ENCODE measurements at regions not wholly inside any gene's neighbourhood (a gene's known extent, or its start where the extent isn't known, plus 50 kb on each side); places are given as distances from the start of the nearest gene placed in this dataset.

GRCh38 chr1:18541046-18541795, 60.5 kb downstream of the KLHDC7A start:
- TF ChIP-seq, protein P1, sequence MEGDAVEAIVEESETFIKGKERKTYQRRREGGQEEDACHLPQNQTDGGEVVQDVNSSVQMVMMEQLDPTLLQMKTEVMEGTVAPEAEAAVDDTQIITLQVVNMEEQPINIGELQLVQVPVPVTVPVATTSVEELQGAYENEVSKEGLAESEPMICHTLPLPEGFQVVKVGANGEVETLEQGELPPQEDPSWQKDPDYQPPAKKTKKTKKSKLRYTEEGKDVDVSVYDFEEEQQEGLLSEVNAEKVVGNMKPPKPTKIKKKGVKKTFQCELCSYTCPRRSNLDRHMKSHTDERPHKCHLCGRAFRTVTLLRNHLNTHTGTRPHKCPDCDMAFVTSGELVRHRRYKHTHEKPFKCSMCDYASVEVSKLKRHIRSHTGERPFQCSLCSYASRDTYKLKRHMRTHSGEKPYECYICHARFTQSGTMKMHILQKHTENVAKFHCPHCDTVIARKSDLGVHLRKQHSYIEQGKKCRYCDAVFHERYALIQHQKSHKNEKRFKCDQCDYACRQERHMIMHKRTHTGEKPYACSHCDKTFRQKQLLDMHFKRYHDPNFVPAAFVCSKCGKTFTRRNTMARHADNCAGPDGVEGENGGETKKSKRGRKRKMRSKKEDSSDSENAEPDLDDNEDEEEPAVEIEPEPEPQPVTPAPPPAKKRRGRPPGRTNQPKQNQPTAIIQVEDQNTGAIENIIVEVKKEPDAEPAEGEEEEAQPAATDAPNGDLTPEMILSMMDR (IDR thresholded peaks at IDR 0.05; ENCODE audit: low read depth, low read length), result no peak
- H3K4me3 ChIP-seq (replicated peaks in 1 of 2; ENCODE audit: low read depth in 2 of 2, low read length in 2 of 2), result no peak overlapping the region
- no peak for DNase-seq (ENCODE audit: low read depth in 2 of 2)

- no peak for DNase-seq (ENCODE audit: low read depth in 2 of 2)
- TF ChIP-seq, protein P1 (IDR thresholded peaks at IDR 0.05; ENCODE audit: low read depth, low read length), result no peak
- no peak overlapping the region for H3K4me3 ChIP-seq (replicated peaks in 1 of 2; ENCODE audit: low read depth in 2 of 2, low read length in 2 of 2)
Measured at GRCh38 chr1:18542351-18542750, 61.6 kb downstream of the KLHDC7A start.

DNA sequence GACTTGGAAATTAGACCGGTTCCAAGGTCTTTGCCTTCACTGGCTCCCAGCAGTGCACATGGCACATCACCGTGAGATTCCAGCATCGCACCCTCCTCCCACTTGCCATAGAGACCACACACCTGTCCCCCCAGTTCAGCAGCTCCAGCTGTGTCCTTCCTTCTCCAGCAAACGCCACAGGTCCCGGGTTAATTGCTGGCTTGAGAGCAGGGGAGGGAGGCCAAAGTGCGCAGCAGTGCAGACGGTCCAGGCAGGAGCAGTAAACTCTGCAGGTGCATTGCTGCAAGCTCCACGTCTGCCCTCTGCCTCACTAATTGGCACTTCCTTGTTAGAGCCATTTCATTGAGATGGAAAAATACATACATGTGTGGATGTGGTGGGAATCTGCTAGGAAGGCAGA, 65.3 kb downstream of the KLHDC7A start:
- no peak for DNase-seq (ENCODE audit: low read depth in 2 of 2)
- no peak overlapping the region for H3K4me3 ChIP-seq (replicated peaks in 1 of 2; ENCODE audit: low read depth in 2 of 2, low read length in 2 of 2)
- TF ChIP-seq, protein P1 (IDR thresholded peaks at IDR 0.05; ENCODE audit: low read depth, low read length), result no peak

DNA sequence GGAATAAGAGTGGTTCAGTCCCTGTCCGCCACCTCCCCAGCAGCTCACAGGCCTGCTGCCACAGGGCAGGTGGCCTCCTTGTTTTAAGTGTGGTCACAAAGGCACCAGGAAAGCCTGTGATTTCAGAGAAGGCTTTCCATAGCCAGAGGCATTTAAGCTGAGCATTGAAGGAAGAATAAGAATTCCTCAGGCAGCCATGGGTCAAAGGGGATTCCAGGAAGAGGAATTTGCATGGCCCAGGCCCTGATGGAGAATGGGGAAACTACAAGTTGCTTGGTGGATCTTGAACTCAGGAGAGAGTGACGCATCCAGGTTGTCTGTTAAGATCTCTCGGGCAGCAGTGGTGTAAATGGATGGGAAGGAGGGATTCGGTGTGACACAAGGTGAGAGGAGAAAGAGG, 66.7 kb downstream of the KLHDC7A start:
- TF ChIP-seq, protein P1 (IDR thresholded peaks at IDR 0.05; ENCODE audit: low read depth, low read length), result no peak
- H3K4me3 ChIP-seq (replicated peaks in 1 of 2; ENCODE audit: low read depth in 2 of 2, low read length in 2 of 2), result no peak overlapping the region
- no peak for DNase-seq (ENCODE audit: low read depth in 2 of 2)

- TF ChIP-seq, protein P1 (IDR thresholded peaks at IDR 0.05; ENCODE audit: low read depth, low read length), result no peak
- no peak for DNase-seq (ENCODE audit: low read depth in 2 of 2)
- H3K4me3 ChIP-seq (replicated peaks in 1 of 2; ENCODE audit: low read depth in 2 of 2, low read length in 2 of 2), result no peak overlapping the region
Measured at GRCh38 chr1:18548643-18549042, 67.9 kb downstream of the KLHDC7A start.

DNA sequence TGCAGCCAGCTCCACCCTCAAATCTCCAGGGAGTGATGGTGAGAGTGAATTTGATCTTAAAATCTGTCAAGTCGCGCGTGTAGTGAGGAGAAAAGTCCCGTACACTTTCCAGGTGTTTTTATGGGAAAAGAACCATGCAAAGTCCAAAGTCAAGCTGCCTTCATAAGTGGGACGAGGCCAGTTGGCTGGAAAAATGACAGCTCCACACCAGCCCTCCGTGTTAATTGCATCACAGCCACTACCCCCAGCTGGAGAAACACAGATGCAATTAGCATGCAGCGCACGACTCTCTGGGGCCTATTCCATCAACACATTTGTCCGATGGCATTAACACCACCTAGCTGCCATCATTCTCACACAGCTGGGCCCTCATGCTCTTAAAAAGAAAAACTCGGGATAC, 68.4 kb downstream of the KLHDC7A start:
- no peak overlapping the region for H3K4me3 ChIP-seq (replicated peaks in 1 of 2; ENCODE audit: low read depth in 2 of 2, low read length in 2 of 2)
- TF ChIP-seq, protein P1 (IDR thresholded peaks at IDR 0.05; ENCODE audit: low read depth, low read length), result no peak

DNA sequence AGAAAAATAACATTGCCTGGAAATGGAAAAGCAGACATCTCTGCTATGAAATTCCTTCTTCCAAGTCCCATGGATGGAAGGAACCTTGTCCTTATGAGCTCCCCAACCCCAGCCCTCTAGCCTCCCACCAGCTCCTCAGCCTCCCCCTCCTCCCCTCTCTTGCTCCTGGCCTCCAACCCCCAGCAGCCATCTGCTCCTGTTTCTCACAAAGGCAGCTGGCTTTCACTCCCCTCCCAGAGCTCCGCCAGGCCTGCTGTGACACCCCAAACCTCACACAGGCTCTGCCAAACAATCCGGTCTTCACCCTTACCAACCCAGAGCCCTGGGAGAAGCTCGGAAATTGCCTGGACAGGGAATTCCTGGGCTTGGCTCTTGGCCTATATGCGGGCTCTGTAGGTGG, 69.2 kb downstream of the KLHDC7A start:
- no peak overlapping the region for H3K4me3 ChIP-seq (replicated peaks in 1 of 2; ENCODE audit: low read depth in 2 of 2, low read length in 2 of 2)
- TF ChIP-seq, protein P1 (IDR thresholded peaks at IDR 0.05; ENCODE audit: low read depth, low read length), result no peak
- no peak for DNase-seq (ENCODE audit: low read depth in 2 of 2)

More for the DNA sequence above, 68.4 kb downstream of the KLHDC7A start:
- DNase-seq (ENCODE audit: low read depth in 2 of 2), result no peak
